C4-2B (cell line): ENCODE measurements at regions not wholly inside any gene's neighbourhood (a gene's known extent, or its start where the extent isn't known, plus 50 kb on each side); places are given as distances from the start of the nearest gene placed in this dataset.

Source experiments
- CTCF ChIP-seq: fragments of 450-650 bp; conservative IDR thresholded peaks from 2 replicates; pipeline ENCODE4 v1.5.1; 2017; ENCODE audit warnings: mild to moderate bottlenecking
- ZFX ChIP-seq: fragments of 450-650 bp; IDR thresholded peaks from 2 replicates; pipeline ENCODE4 v1.6.1; 2017

GRCh38 chrX:131614241-131614640 lies 70.4 kb downstream of the OR13H1 start:
- no peak for TF ChIP-seq CTCF
- TF ChIP-seq ZFX = no peak
